Lung (tissue), 11 donors: ENCODE measurements at regions not wholly inside any gene's neighbourhood (a gene's known extent, or its start where the extent isn't known, plus 50 kb on each side); places are given as distances from the start of the nearest gene placed in this dataset.

Experiments used
- ATAC-seq: fragments of 200-7000 bp; cut with Tn5 transposase; one replicate; pipeline ENCODE4 v1.9.1; 2020; ENCODE audit warnings: moderate number of reproducible peaks; ENCODE audit not compliant: insufficient read depth, low FRiP score
- DNase-seq, 3 donors: peaks; one replicate each; pipeline ENCODE4 v3.0.0-alpha.2; 2013 to 2017
- H3K27ac ChIP-seq, 2 donors: one replicate each; pipeline ENCODE4 v1.5.1; 2013; ENCODE audit warnings: mild to moderate bottlenecking in 2 of 2, moderate library complexity in 2 of 2, control low read depth in 1 of 2, inconsistent platforms in 1 of 2, low read depth in 1 of 2, low read length in 1 of 2
- H3K27me3 ChIP-seq, 3 donors: one replicate each; pipeline ENCODE4 v1.5.1; 2013; ENCODE audit warnings: low read length in 2 of 3; ENCODE audit not compliant: control insufficient read depth in 3 of 3, insufficient read depth in 3 of 3
- H3K36me3 ChIP-seq, 4 donors: one replicate each; pipeline ENCODE4 v1.5.1; 2013; ENCODE audit warnings: low read length in 4 of 4, mild to moderate bottlenecking in 1 of 4, moderate library complexity in 1 of 4; ENCODE audit not compliant: control insufficient read depth in 4 of 4, insufficient read depth in 4 of 4
- H3K4me1 ChIP-seq, 5 donors: one replicate each; pipeline ENCODE4 v1.5.1; 2013; ENCODE audit warnings: low read length in 5 of 5, mild to moderate bottlenecking in 2 of 5, moderate library complexity in 1 of 5; ENCODE audit not compliant: control insufficient read depth in 5 of 5, insufficient read depth in 5 of 5
- H3K4me3 ChIP-seq: one replicate; pipeline ENCODE4 v1.5.1; 2013; ENCODE audit warnings: mild to moderate bottlenecking, control low read depth, moderate library complexity
- H3K9ac ChIP-seq, 2 donors: one replicate each; pipeline ENCODE4 v1.5.1; 2013; ENCODE audit warnings: low read length in 2 of 2, control low read depth in 1 of 2; ENCODE audit not compliant: insufficient read depth in 1 of 2
- H3K9me3 ChIP-seq, 4 donors: one replicate each; pipeline ENCODE4 v1.5.1; 2013; ENCODE audit warnings: low read length in 3 of 4, mild to moderate bottlenecking in 1 of 4, moderate library complexity in 1 of 4; ENCODE audit not compliant: control insufficient read depth in 4 of 4, insufficient read depth in 3 of 4
- WGBS, 2 donors: extraction: QIAGEN DNeasy Blood & Tissue Kit; methylation state at CpG; one replicate each; pipeline ENCODE4 v1.1.7; 2013; 5-methylcytosine and 5-hydroxymethylcytosine counted together
- TF ChIP-seq, protein P1 (sequence below): IDR thresholded peaks from 2 replicates; pipeline ENCODE4 v1.5.1; 2012; ENCODE audit warnings: mild to moderate bottlenecking; ENCODE audit errors: control extremely low read depth, extremely low read depth
- donor health status: control.
- donor health status: control.
- donor health status: Bipolar disorder and iron deficiency.
- donor health status: healthy.
- donor health status: DM: yes; HTN: yes; CAD: no.

DNA sequence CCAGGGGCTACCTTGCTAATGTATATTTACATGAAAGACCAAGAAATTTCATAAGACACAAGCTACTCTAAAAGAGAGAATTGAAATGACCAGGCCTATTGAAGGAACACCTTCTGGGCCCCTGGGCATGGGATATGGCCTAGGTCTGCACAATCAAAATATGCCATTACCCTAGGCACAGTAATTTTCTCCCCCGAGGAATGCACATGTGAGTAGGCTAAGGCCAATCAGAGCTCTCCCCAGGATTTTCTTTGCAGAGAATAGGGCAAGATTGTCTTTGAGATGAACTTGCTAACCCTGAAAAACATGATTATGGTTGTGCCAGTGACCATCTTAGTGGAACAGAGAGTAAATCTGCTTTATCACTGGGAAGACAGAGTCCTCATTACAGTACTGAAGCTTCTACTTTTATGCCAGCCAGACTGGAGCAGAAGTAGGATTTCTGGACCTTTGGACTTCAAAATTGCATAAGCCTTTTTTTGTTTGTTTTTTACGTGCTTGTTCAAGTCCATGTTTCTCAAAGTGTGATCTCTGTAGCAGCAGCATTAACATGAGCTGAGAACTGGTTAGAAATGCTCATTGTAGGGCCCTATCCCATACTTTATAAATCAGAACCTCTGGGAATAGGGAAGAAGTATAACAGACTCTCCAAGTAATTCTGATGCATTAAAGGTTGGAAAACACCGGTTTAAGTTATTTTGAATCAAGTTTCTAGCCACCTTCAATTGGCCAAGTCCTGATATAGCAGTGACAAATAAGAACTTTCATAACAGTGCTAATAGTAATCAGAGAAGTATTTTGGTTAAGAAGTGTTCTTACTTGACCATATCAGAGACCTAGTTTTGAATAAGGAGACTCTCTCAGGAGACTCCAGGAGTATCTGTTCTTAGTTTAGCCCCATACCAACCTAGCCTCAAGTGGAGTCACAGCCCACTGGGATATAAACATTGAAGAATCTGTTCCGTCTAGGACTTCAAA is 112.9 kb downstream of the LMO3 start:
- Histone ChIP-seq H3K36me3 (no peaks in the 10 kb centered on the region), H3K9ac (no peak overlapping the region), H3K9me3 (no peaks in the 10 kb centered on the region), H3K27me3 (no peaks in the 10 kb centered on the region), H3K4me1 (no peaks in the 10 kb centered on the region), H3K4me3 (no peak overlapping the region), H3K27ac (no peak overlapping the region)
- ATAC-seq (peak; percentile 11), DNase-seq (no peak)
- 75 to 85% methylated on average over 4 of the region's 4 CpGs for WGBS, 2 donors
- TF ChIP-seq, protein P1, sequence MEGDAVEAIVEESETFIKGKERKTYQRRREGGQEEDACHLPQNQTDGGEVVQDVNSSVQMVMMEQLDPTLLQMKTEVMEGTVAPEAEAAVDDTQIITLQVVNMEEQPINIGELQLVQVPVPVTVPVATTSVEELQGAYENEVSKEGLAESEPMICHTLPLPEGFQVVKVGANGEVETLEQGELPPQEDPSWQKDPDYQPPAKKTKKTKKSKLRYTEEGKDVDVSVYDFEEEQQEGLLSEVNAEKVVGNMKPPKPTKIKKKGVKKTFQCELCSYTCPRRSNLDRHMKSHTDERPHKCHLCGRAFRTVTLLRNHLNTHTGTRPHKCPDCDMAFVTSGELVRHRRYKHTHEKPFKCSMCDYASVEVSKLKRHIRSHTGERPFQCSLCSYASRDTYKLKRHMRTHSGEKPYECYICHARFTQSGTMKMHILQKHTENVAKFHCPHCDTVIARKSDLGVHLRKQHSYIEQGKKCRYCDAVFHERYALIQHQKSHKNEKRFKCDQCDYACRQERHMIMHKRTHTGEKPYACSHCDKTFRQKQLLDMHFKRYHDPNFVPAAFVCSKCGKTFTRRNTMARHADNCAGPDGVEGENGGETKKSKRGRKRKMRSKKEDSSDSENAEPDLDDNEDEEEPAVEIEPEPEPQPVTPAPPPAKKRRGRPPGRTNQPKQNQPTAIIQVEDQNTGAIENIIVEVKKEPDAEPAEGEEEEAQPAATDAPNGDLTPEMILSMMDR, result no peak

DNA sequence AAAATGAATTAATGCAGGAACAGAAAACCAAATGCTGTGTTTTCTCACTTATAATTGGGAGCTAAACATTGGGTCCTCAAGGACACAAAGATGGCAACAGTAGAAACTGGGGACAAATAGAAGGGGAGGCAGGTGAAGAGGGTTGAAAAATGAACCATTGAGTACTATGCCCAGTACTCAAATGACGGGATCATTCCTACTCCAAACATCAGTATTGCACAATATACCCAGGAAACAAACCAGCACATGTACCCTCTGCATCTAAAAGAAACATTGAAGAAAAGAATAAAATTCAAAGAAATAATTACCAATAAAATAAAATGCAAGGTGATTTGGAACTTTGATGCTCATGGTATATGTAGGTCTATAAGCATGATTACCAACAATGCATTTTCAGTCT is 110.8 kb downstream of the LMO3 start:
- 60 to 86% methylated on average over 1 of the region's 1 CpG for WGBS, 2 donors

More for the DNA sequence above, 110.8 kb downstream of the LMO3 start:
- Histone ChIP-seq H3K9me3 (no peaks in the 10 kb centered on the region), H3K9ac (no peak overlapping the region), H3K4me3 (no peak overlapping the region), H3K4me1 (no peaks in the 10 kb centered on the region), H3K27me3 (no peaks in the 10 kb centered on the region), H3K27ac (no peak overlapping the region), H3K36me3 (no peaks in the 10 kb centered on the region)
- TF ChIP-seq, protein P1, result no peak
- DNase-seq (no peak), ATAC-seq (no peak)
